Hematopoietic multipotent progenitor cell treated with erythropoietin and hydrocortisone succinate and interleukin-3 and kit ligand, for 6 days (in vitro differentiated cells): ENCODE measurements at regions not wholly inside any gene's neighbourhood (a gene's known extent, or its start where the extent isn't known, plus 50 kb on each side); places are given as distances from the start of the nearest gene placed in this dataset.

ENCODE experiments used
- DNase-seq: peaks from one replicate; pipeline ENCODE4 v3.0.0-alpha.2; 2015

DNA sequence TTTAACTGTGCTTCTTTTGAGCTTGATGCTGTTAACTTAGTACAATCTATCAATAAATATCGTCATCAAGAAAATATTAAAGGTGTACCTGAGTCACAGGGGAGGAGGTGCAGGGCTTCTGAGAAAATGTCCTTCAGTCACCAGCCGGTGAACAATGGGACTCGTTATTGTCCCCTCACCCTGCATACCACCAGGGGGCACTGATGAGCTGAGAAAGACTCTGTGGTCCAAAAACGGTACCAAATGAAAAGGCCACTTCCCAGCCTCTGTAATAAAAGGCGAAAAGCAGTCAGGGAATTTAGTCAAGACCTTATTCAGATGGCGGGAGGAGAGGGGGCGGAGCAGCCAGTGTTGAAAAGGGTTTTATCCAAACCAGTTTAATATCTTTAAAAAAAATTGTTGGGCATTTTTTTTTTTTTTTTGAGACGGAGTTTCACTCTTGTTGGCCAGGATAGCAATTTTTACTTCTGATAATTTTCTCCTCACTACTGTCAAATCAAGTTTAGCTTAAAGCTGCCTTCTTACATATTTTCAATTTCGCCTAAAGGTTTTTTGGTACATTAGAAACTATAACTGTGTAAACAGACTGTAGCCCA, 271.9 kb upstream of the ADAMTS16 start:
- DNase-seq: peak; percentile 72

DNA sequence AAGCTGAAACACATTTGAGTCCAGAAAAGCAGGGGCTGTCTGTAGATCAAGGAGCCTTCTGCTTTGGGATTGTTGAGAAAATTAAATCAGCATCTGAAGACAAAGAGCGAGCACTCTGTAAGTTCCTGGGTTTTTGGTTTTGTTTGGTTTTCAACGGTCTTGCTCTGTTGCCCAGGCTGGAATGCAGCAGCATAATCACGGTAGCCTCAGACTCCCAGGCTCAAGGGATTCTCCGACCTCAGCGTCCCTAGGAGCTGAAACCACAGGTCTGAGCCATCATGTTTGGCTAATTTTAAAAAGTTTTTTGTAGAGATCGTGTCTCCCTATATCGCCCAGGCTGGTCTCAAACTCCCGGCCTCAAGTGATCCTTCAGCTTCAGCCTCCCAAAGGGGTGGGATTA, 266.5 kb upstream of the ADAMTS16 start:
- no peak for DNase-seq

DNA sequence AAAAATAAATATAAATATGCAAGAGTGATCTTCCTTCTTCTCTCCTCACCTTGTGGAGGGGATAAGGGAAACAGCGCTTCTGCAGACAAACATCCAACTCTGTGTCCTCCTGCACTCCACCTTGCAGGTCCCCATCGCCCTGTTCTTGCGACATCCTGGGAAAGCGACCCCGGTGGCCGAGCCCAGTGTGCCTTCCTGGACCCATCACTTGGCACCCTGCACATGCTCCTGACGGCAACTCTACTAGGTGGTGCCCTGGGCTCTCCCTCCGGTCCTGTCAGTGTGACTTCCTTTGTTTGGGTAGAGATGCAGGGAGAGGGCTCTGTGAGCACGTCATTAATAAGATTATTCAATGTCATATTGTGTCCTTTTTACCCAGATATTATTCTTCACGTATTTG, 266.0 kb upstream of the ADAMTS16 start:
- no peak for DNase-seq

DNA sequence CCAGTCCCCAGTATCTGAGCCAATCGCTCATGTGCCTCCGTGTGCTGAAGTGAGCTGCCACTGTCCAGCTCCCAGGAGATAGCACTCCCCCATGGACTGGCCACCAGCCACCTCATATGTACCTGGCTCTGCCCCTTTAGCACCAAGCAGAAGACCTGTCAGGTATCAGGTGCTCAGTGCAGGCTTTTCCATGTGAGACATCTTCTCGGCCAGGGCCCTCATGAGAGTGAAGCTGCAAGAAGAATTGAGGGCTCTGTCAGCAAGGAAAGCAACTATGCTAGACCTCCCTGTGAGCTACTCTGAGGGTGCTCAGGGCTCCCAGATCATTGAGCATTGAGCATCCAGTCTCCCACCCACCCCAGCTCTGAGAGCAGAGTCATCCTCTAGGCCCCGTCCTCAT, 264.2 kb upstream of the ADAMTS16 start:
- no peak for DNase-seq

DNA sequence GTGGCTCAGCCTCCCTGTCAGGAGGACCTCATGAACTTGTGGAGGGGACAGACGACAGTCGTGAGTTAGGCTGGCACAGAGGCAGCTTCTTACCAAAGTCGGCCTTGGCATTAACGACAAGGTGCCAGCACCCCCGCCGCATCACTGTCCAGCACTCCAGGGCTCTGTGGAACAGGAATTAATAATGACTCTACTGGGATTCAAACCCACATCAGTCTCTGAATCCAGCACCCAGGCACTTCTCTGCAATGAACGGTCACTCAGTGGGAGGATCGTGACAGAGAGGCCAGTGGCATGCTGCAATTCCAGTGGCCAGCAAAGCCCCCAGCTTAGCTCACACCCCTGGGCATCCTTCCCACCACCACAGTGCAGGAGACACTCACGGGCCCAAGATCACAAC, 263.3 kb upstream of the ADAMTS16 start:
- DNase-seq: no peak

DNA sequence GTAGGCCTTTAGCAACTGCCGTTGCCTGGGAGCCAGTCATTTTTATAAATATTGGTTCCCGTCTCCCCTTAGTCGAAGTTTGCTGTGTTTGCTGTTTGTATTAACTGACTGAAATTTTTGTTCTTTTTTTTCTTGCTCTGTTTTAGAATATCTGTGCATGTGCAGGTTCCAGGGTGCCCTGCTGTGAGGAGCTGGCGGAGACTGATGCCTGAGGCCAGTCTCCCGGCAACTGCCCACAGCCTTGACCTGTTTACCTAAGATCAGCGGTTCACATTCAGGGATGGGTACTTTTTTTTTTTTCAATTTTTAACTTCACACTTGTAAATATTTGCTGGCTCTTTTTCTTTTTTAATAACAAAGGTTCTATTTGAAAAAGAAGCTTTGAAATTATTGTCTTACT, 262.6 kb upstream of the ADAMTS16 start:
- no peak for DNase-seq

DNA sequence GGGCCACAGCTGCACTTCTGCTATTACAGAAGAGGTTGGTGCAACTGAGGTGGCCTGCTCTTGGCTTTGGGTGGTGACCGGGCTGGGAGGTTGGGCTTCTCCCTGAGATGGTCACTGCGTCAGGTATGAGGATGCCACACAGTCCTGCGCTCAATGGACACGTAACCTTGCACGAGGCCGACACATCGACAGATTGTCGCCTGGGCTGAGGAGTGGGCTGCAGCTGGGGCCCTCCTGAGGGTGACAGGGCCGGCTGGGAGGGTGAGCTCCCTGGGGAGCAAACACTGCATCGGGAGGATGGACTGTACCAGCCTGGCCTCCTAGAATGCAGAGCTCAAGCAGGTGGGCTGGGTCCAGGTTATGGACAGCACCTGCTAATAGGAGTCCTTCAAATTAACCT, 261.1 kb upstream of the ADAMTS16 start:
- no peak for DNase-seq

DNA sequence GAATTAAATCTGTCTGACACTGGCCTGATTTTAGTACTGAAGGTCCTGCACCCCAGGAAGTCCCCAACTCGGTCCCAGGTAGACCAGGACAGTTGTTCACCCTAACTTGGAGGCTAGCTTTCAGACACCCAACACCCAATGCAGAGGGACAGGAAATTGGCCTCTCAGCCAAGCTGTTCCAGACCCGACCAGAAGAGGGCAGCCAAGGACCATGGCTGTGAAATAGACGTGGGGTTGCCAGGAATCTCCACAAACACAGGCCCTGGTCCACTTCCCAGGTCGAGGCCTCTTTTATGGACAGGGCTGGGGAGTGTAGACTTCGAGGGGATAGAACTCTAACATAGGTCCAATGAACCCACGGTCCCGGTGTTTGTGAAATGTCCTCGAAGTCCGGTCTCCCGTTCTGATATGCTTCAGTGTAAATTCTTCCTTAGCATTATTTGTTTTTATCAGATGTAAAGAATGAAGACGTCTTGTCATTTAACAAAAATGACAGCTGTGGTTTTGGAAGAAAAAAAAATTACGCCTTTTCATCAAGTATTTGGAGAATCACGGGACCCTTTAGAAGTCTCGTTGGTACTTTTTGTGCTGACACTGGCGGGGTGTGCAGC, 260.3 kb upstream of the ADAMTS16 start:
- DNase-seq: peak; percentile 52

DNA sequence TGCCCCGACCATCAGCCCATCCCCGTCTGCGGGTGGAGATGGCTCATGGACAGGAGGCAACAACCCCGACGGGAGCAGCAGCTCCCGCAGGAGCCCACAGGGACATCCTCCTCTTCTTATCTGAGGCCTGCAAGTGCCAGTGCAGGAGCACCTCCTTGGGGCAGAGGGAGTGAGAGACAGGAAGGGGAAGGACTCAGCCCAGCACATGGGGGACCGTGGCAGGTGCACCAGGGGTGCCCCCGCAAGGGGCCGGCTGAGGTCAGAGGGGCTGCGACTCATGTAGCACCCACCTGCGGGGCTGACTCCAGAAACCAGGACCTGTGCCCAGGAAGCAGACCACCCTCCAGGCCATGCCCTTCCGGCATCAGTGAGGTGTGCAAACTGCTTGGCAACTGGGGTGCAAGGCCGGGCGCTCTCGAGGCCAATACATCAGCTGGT, 259.8 kb upstream of the ADAMTS16 start:
- no peak for DNase-seq

DNA sequence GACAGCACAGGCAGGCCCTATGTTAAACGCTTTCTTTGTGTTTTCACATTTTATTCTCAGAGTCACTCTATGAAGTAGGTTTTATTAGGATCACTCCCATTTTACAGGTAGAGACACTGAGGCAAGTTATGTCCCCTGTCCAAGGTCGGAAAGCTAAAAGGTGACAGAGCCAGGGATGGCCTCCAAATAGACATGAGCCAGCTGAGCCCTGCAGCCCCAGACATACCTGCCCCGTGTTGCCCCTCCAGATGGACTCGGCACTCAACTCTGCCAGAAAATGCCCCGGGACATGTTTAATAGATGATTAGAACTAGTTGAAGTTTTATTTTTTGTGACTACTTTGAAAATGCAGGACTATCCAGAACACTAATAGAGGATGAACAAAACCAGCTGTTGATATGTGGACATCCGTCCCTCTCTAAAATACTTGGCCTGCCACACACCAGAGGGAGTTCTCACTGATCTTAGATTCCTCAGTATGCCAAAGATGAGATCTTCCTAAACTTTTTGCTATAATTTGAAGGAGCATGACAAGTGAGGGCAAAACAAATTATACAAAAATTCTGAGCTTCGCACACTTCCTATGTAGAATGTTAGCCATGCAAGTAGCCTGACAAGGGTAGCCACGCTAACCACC, 258.6 kb upstream of the ADAMTS16 start:
- DNase-seq: no peak

DNA sequence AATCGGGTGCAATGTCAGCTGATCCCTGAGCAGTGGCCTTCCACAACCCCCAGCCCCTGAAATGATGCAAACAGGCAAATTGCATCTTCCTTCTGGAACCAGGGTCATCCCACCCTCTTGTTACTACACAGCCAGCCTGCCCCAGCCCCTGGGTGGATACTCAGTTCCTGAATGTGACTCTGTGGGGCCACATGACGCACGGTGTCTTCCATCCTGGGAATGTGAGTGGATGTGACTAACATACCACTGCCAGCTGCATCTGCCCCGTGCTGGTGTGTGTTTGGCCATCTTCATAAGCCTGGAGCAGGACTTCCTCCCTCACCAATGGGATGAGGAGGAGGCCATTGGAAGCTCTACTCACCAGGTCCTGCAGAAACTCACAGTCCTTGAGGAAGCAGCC, 257.9 kb upstream of the ADAMTS16 start:
- no peak for DNase-seq

DNA sequence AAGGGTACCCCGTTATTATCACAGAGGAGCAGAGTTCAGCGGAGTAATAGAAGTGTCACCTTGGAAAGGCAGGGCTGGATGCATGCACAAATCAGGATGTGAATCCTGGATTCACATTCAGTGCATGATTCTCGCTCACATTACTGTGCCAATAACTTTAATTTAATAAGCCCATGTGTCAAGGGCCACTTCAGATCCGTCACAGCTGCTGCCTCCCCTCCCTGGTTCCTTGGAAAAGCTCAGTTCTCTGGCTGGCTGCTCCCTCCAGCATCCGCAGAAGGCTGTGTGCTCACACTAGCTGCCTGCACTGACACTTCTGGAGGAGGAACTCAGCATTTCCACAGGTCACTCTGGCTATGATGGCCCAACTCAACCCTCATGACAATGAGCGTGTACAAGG, 256.8 kb upstream of the ADAMTS16 start:
- DNase-seq: no peak

DNA sequence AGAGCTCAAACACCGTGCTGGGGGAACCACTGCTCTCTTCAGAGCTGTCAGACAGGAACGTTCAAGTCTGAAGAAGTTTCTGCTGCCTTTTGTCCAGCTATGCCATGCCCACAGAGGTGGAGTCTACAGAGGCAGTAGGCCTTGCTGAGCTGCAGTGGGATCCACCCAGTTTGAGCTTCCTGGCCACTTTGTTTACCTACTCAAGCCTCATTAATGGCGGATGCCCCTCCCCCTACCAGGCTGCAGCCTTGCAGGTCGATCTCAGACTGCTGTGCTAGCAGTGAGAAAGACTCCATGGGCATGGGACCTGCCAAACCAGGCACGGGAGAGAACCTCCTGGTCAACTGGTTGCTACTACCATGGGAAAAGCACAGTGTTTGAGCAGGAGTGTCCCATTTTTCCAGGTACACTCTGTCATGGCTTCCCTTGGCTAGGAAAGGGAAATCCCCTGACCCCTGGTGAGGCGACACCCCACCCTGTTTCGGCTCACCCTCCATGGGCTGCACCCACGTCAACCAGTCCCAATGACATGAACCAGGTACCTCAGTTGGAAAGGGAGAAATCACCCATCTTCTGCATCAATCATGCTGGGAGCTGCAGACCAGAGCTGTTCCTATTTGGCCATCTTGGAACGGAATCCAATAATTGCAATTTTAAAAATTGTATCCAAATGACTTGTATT, 246.9 kb upstream of the ADAMTS16 start:
- no peak for DNase-seq

DNA sequence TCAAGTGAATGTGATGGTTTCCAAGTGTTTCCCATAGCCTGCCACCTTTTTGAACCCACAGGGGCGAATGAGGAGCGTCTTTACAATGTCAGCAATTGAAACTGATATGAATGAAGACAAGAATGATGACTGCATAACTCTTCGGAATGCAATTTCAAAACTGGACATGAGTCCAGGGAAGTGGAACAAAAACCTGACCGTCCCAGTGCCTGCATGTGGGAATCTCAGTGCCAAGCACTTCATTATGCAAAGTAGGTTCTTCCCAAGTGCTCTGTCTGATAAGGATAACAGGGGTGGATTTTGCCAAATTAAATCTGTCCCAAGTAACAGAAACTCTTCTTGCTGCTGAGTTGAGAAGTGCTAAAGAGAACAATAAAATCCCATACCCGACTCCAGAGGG, 243.8 kb upstream of the ADAMTS16 start:
- DNase-seq: no peak

DNA sequence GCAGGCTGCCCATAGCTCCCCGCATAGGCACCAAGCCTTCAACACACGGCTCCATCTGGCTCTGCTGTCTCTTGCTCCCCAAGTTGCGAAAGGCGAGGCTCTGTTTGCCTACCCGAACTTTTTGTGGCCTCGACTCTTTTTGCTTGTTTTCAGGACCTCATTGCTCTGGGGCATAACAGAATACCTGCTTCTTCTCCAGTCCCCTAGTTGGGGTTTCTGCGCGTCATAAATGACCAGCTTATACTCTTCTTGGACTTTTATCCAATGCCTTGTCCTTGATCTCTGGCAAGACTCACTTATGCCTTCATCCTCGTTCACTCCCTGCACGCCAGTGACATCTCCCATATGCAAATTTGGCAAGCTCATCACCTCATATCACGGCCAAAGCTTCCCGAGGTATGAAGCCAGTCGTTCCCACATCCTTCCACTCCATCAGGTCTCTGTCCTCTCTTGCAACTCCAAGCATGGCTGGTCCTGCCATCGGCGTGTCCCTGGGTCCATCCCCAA, 238.8 kb upstream of the ADAMTS16 start:
- no peak for DNase-seq

DNA sequence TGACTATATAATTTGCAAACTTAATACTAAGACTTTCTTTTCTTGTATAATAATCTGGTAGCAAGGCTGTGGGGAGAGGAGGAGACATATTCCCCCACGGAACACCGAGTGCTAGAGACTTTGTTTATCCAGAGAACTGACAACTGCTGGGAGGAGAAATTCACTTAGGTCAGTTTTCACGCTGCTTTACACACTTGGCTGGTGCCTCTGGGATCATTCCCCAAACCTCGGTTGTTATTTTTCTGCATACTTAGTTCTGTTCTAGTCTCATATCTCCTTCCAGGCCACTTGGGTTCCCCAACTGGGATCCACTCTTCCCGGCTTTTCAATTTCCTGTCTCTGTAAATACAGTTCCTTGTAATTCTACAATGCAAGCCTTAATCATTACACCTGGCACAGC, 238.2 kb upstream of the ADAMTS16 start:
- DNase-seq: no peak

DNA sequence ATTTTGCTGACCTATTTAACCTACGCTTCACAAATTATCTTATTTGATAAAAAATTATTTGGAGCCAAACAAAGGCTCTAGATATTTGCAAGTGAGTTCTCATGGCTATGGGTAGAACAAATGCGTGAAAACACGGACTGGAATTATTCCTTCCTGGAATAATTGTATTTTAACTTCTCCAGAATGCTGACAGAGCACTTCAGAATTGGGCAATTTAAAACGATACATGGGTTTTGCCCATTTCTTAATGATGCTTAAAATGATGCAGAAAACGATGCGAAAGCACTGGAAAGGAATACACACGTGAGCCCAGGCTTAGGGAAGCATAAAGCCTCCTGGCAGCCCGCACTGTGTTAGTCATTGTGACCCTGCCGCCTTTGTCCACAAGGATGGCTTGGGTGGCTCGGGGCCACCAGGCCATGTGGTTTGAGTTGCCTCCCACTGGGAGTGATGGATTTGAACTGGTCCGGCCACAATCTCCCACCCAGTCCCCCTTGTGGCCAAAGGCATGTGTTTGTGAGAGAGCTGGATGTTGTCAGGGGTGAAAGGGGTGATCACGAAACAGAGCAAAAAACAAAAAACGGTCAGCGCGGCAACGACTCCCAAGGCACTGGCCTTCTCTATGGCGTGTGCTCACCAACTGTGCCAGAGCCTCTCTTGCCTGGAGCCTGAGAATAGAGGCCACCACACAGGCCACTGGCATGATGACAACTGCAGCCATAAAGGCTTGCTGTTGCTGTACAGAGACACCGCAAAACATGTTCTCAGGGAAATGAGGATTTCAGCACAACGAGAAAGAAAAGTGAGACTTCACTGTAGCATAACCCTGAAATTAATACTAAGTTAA, 234.2 kb upstream of the ADAMTS16 start:
- no peak for DNase-seq

DNA sequence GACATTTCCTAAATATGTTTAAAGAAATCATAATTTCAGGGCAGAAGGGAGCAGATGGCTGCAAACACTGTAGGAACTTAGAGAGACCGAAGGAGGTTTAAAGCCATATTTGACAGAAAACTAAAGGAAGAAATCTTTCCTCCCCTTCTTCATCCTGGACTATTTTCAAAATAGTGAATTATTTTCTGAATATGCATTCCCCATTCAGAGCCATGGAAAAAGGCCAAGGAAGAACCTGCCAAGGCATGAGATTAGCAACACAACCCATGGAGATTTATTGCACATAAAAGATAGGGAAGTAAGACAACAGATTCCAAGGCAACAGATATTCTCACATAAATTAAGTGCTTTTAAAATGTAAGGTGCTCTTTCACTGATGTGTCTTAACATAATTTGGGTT, 233.3 kb upstream of the ADAMTS16 start:
- no peak for DNase-seq

DNA sequence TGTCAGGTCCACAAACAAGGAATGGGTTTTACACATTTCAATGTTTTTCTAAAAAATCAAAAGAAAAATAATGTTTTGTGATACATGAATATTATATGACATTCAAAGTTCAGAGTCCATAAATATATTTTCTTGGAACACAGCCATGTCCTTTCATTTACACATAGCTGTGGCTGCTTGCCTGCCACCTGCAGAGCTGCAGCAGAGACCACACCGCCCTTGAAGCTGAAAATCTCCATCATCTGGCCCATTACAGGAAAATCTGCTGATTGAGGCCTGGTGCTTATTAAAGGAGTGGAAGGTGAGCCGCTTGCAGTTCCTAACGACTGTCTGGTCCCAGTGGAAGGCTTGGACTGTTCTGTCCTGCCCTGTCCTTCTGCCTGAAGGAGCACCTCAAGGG, 232.6 kb upstream of the ADAMTS16 start:
- DNase-seq: no peak

DNA sequence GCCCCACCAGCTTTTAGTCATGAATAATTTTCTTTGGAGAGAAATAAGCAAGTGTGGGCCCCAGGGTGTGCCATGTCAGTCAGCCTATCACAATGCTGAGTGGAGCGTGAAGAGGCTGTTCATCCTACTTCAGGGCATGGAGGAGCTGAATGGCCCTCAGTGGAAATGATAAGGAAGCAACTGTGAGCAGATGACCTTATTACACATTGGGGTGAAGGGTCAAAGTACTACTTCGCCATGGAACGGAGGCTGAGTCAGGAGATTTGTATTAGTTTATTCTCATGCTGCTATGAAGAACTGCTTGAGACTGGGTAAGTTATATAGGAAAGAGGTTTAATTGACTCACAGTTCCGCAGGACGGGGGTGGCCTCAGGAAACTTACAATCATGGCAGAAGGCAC, 231.0 kb upstream of the ADAMTS16 start:
- no peak for DNase-seq

DNA sequence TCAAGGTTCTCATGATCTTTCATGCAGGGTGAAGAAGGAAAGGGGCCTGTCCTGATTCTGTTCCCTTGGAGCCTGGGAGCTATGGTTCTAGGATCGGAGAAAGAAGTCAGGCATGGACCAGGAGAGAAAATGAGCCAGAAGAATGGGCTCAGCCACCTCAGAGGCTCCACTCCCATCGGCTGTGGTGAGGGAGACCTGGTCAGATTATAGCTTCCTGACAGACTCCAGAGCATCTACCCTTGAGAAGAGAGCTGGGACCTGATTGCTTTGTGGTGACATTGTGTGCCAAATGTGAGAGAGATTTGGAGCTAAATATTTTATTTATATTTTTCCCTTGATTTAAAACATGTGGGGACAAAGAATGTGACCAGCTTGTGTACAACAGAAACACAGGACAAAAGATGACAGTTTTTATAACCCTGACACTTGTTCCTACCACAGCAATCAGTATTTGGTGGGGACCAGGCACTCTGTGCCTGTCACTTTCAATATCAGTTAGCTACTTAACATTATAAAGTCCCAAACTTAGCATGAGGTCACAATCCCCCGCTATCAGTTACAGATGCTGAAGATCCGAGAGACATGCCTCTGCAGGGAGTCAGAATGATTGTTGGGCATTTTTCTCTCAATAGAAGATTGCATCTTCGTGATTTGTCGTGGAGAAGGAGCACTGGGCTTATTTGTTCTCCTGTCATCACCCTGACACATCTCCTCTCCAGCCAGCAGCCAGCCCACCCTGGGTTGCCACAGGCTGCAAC, 228.3 kb upstream of the ADAMTS16 start:
- no peak for DNase-seq

DNA sequence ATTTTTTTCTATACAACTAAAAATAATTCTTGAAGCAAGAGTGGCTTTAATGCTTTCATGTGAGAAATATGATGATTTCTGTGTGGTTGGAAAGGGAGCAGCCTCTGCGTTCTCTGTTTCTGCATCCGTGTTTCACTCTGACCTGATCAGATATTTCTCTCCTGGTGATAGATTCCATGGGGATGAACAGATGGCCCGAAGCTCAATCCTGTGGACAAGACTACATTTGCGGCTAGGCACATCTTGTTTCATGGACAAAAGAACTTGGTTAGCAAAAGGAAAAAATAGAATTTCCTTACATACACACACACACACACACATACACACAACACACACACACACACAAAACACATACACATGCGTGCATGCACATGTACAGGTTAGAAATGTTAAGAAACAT, 218.2 kb upstream of the ADAMTS16 start:
- DNase-seq: no peak
